Astrocyte (in vitro differentiated cells and primary cell): ENCODE measurements at regions not wholly inside any gene's neighbourhood (a gene's known extent, or its start where the extent isn't known, plus 50 kb on each side); places are given as distances from the start of the nearest gene placed in this dataset.

ENCODE experiments used
- DNase-seq: peaks from one replicate; pipeline ENCODE4 v3.0.0-alpha.2; 2010; ENCODE audit warnings: low read depth
- FAIRE-seq: peaks from 2 replicates; lab custom pipeline; 2011; peaks lifted over from hg19 to GRCh38; lab: Jason Lieb, UNC
- H2AFZ ChIP-seq: 2 replicates; pipeline ENCODE4 v1.6.0; 2012; ENCODE audit warnings: low read depth, low read length, inconsistent platforms
- H3K27ac ChIP-seq: 2 replicates; pipeline ENCODE4 v1.5.1; 2011; ENCODE audit warnings: low read depth, low read length, inconsistent platforms
- H3K27me3 ChIP-seq: 2 replicates; pipeline ENCODE4 v1.6.0; 2011; ENCODE audit warnings: low read length, inconsistent platforms; ENCODE audit not compliant: insufficient read depth
- H3K36me3 ChIP-seq: 2 replicates; pipeline ENCODE4 v1.5.1; 2011; ENCODE audit warnings: low read length, inconsistent platforms; ENCODE audit not compliant: insufficient read depth
- H3K4me1 ChIP-seq: 2 replicates; pipeline ENCODE4 v1.5.1; 2011; ENCODE audit warnings: low read length, inconsistent platforms; ENCODE audit not compliant: insufficient read depth
- H3K4me2 ChIP-seq: 2 replicates; pipeline ENCODE4 v1.6.0; 2012; ENCODE audit warnings: low read length, inconsistent platforms
- H3K4me3 ChIP-seq: 2 replicates; pipeline ENCODE4 v1.5.1; 2011; ENCODE audit warnings: low read depth, mild to moderate bottlenecking, low read length, inconsistent platforms; ENCODE audit not compliant: insufficient read depth
- H3K79me2 ChIP-seq: 2 replicates; pipeline ENCODE4 v1.6.0; 2012; ENCODE audit warnings: mild to moderate bottlenecking, low read length, inconsistent platforms; ENCODE audit not compliant: insufficient read depth
- H3K9ac ChIP-seq: 2 replicates; pipeline ENCODE4 v1.6.0; 2012; ENCODE audit warnings: mild to moderate bottlenecking, low read length, inconsistent platforms
- H3K9me3 ChIP-seq: 2 replicates; pipeline ENCODE4 v1.5.1; 2012; ENCODE audit warnings: low read depth, mild to moderate bottlenecking, low read length, inconsistent platforms; ENCODE audit not compliant: insufficient read depth
- H4K20me1 ChIP-seq: 2 replicates; pipeline ENCODE4 v1.6.0; 2012; ENCODE audit warnings: low read length, inconsistent platforms; ENCODE audit not compliant: insufficient read depth
- H3K27ac Mint-ChIP-seq: one replicate; pipeline ENCODE4 v1.8.0; 2021; ENCODE audit warnings: mild to moderate bottlenecking, mixed read lengths; ENCODE audit not compliant: unreplicated experiment
- H3K27me3 Mint-ChIP-seq: one replicate; pipeline ENCODE4 v1.8.0; 2021; ENCODE audit warnings: low read depth, mixed read lengths; ENCODE audit not compliant: unreplicated experiment
- H3K36me3 Mint-ChIP-seq: one replicate; pipeline ENCODE4 v1.8.0; 2021; ENCODE audit warnings: low read depth, mixed read lengths; ENCODE audit not compliant: unreplicated experiment
- H3K4me1 Mint-ChIP-seq: one replicate; pipeline ENCODE4 v1.8.0; 2021; ENCODE audit warnings: low read depth, mixed read lengths; ENCODE audit not compliant: unreplicated experiment
- H3K4me3 Mint-ChIP-seq: one replicate; pipeline ENCODE4 v1.8.0; 2021; ENCODE audit warnings: mild to moderate bottlenecking, moderate library complexity, mixed read lengths; ENCODE audit not compliant: unreplicated experiment
- H3K9me3 Mint-ChIP-seq: one replicate; pipeline ENCODE4 v1.8.0; 2021; ENCODE audit warnings: mild to moderate bottlenecking, mixed read lengths; ENCODE audit not compliant: unreplicated experiment
- CTCF ChIP-seq: IDR thresholded peaks from 2 replicates; pipeline ENCODE4 v1.5.1; 2011; ENCODE audit warnings: low read depth, mild to moderate bottlenecking, inconsistent platforms, low read length, moderate library complexity; ENCODE audit not compliant: insufficient read depth
- EZH2 ChIP-seq: IDR thresholded peaks from 2 replicates; pipeline ENCODE4 v1.6.1; 2012; ENCODE audit warnings: mild to moderate bottlenecking, low read length, inconsistent platforms; ENCODE audit not compliant: insufficient read depth

- H2AFZ ChIP-seq: no peak overlapping the region
- H4K20me1 ChIP-seq: no peaks in the 10 kb centered on the region
- no peak overlapping the region for H3K4me2 ChIP-seq
- no peak for FAIRE-seq
- Mint-ChIP-seq H3K27ac (no peak overlapping the region), H3K36me3 (no peaks in the 10 kb centered on the region), H3K4me1 (no peaks in the 10 kb centered on the region), H3K4me3 (no peak overlapping the region), H3K9me3 (no peaks in the 10 kb centered on the region), H3K27me3 (no peaks in the 10 kb centered on the region)
- no peak overlapping the region for H3K9ac ChIP-seq
- H3K4me1 ChIP-seq: no peaks in the 10 kb centered on the region
- no peaks in the 10 kb centered on the region for H3K9me3 ChIP-seq
- H3K36me3 ChIP-seq: no peaks in the 10 kb centered on the region
- H3K4me3 ChIP-seq: no peak overlapping the region
- no peak for DNase-seq
- H3K79me2 ChIP-seq: no peaks in the 10 kb centered on the region
- H3K27ac ChIP-seq: no peak overlapping the region
- TF ChIP-seq CTCF (no peak), EZH2 (no peak)
- H3K27me3 ChIP-seq: no peaks in the 10 kb centered on the region
Observed at GRCh38 chrX:140110081-140110650, 144.8 kb upstream of the CXorf66 start.

- H3K27me3 Mint-ChIP-seq: no peaks in the 10 kb centered on the region
- FAIRE-seq: no peak
- no peaks in the 10 kb centered on the region for H3K4me1 Mint-ChIP-seq
- no peak overlapping the region for H2AFZ ChIP-seq
- no peaks in the 10 kb centered on the region for H3K36me3 Mint-ChIP-seq
- no peaks in the 10 kb centered on the region for H3K36me3 ChIP-seq
- H3K9me3 ChIP-seq: no peaks in the 10 kb centered on the region
- H4K20me1 ChIP-seq: no peaks in the 10 kb centered on the region
- H3K9ac ChIP-seq: no peak overlapping the region
- H3K27ac Mint-ChIP-seq: no peak overlapping the region
- no peak overlapping the region for H3K4me3 Mint-ChIP-seq
- no peak overlapping the region for H3K27ac ChIP-seq
- no peak overlapping the region for H3K4me2 ChIP-seq
- H3K4me3 ChIP-seq: no peak overlapping the region
- H3K4me1 ChIP-seq: no peaks in the 10 kb centered on the region
- H3K9me3 Mint-ChIP-seq: no peaks in the 10 kb centered on the region
- no peaks in the 10 kb centered on the region for H3K79me2 ChIP-seq
- H3K27me3 ChIP-seq: no peaks in the 10 kb centered on the region
- TF ChIP-seq EZH2 (no peak), CTCF (no peak)
- DNase-seq: no peak
Observed at GRCh38 chrX:140104760-140105159, 139.4 kb upstream of the CXorf66 start.

GRCh38 chrX:140099221-140099620, 133.9 kb upstream of the CXorf66 start:
- peak; percentile 87 for FAIRE-seq

More at GRCh38 chrX:140099221-140099620, 133.9 kb upstream of the CXorf66 start:
- Histone ChIP-seq H3K4me1 (no peaks in the 10 kb centered on the region), H3K4me3 (no peak overlapping the region), H2AFZ (no peak overlapping the region), H3K9ac (no peak overlapping the region), H3K4me2 (no peak overlapping the region), H3K79me2 (no peaks in the 10 kb centered on the region), H4K20me1 (no peaks in the 10 kb centered on the region), H3K27ac (no peak overlapping the region), H3K9me3 (no peaks in the 10 kb centered on the region), H3K27me3 (no peaks in the 10 kb centered on the region), H3K36me3 (no peaks in the 10 kb centered on the region)
- Mint-ChIP-seq H3K27me3 (no peaks in the 10 kb centered on the region), H3K27ac (no peak overlapping the region), H3K36me3 (no peaks in the 10 kb centered on the region), H3K9me3 (no peaks in the 10 kb centered on the region), H3K4me1 (peaks cover 2% of the 10 kb centered on the region), H3K4me3 (no peak overlapping the region)
- TF ChIP-seq EZH2 (no peak), CTCF (no peak)
- no peak for DNase-seq
